CD4-positive, alpha-beta T cell treated with Interleukin-4 for 4 hours (primary cell): ENCODE measurements at regions not wholly inside any gene's neighbourhood (a gene's known extent, or its start where the extent isn't known, plus 50 kb on each side); places are given as distances from the start of the nearest gene placed in this dataset.

ENCODE experiments used
- DNase-seq: peaks from one replicate; pipeline ENCODE4 v3.0.0-alpha.2; 2020

GRCh38 chr5:4674166-4674565 is 466.0 kb upstream of the ADAMTS16 start:
- no peak for DNase-seq

- DNase-seq = no peak
Measured at GRCh38 chr5:4676934-4677333, 463.2 kb upstream of the ADAMTS16 start.

GRCh38 chr5:4684946-4685345 is 455.2 kb upstream of the ADAMTS16 start:
- DNase-seq = no peak

- DNase-seq = no peak
Measured at GRCh38 chr5:4698596-4698995, 441.5 kb upstream of the ADAMTS16 start.

- DNase-seq = no peak
Measured at GRCh38 chr5:4699592-4699991, 440.5 kb upstream of the ADAMTS16 start.

- DNase-seq = no peak
Measured at GRCh38 chr5:4700069-4700468, 440.1 kb upstream of the ADAMTS16 start.

GRCh38 chr5:4700871-4701270 is 439.3 kb upstream of the ADAMTS16 start:
- DNase-seq = no peak

GRCh38 chr5:4703931-4704458 is 436.1 kb upstream of the ADAMTS16 start:
- no peak for DNase-seq

GRCh38 chr5:4704951-4705350 is 435.2 kb upstream of the ADAMTS16 start:
- DNase-seq = no peak

GRCh38 chr5:4716781-4717180 is 423.3 kb upstream of the ADAMTS16 start:
- no peak for DNase-seq

GRCh38 chr5:4717446-4717845 is 422.7 kb upstream of the ADAMTS16 start:
- no peak for DNase-seq

- DNase-seq = no peak
Measured at GRCh38 chr5:4720831-4721230, 419.3 kb upstream of the ADAMTS16 start.

GRCh38 chr5:4722886-4723285 is 417.2 kb upstream of the ADAMTS16 start:
- DNase-seq = no peak

GRCh38 chr5:4725594-4725993 is 414.5 kb upstream of the ADAMTS16 start:
- DNase-seq = no peak

- DNase-seq = no peak
Measured at GRCh38 chr5:4730279-4730678, 409.9 kb upstream of the ADAMTS16 start.

GRCh38 chr5:4734348-4734747 is 405.8 kb upstream of the ADAMTS16 start:
- no peak for DNase-seq

GRCh38 chr5:4735261-4735660 is 404.9 kb upstream of the ADAMTS16 start:
- no peak for DNase-seq

- DNase-seq = no peak
Measured at GRCh38 chr5:4737868-4738267, 402.3 kb upstream of the ADAMTS16 start.

- no peak for DNase-seq
Measured at GRCh38 chr5:4738298-4738697, 401.8 kb upstream of the ADAMTS16 start.

- DNase-seq = no peak
Measured at GRCh38 chr5:4740156-4740555, 400.0 kb upstream of the ADAMTS16 start.

- no peak for DNase-seq
Measured at GRCh38 chr5:4758550-4758949, 381.6 kb upstream of the ADAMTS16 start.

GRCh38 chr5:4758996-4759395 is 381.1 kb upstream of the ADAMTS16 start:
- no peak for DNase-seq

GRCh38 chr5:4762316-4762715 is 377.8 kb upstream of the ADAMTS16 start:
- no peak for DNase-seq

GRCh38 chr5:4765411-4765810 is 374.7 kb upstream of the ADAMTS16 start:
- DNase-seq = no peak

GRCh38 chr5:4766101-4766500 is 374.0 kb upstream of the ADAMTS16 start:
- no peak for DNase-seq

GRCh38 chr5:4772591-4772990 is 367.5 kb upstream of the ADAMTS16 start:
- DNase-seq = no peak
